ENCODE measurements at regions not wholly inside any gene's neighbourhood (a gene's known extent, or its start where the extent isn't known, plus 50 kb on each side); places are given as distances from the start of the nearest gene placed in this dataset.
"Not testable (repeated sequence)": the region's sequence is repeated elsewhere in the genome, so short reads cannot be mapped to it uniquely, and the experiment has no call there.

GRCh38 chr4:181857471-181857870 is 385.7 kb upstream of the TENM3 start:
- not testable (repeated sequence) for TF ChIP-seq CTCF (conservative IDR thresholded peaks at IDR 0.05); ZFX (IDR thresholded peaks at IDR 0.05)

Measured in C4-2B (cell line).